ENCODE measurements at regions not wholly inside any gene's neighbourhood (a gene's known extent, or its start where the extent isn't known, plus 50 kb on each side); places are given as distances from the start of the nearest gene placed in this dataset.

DNA sequence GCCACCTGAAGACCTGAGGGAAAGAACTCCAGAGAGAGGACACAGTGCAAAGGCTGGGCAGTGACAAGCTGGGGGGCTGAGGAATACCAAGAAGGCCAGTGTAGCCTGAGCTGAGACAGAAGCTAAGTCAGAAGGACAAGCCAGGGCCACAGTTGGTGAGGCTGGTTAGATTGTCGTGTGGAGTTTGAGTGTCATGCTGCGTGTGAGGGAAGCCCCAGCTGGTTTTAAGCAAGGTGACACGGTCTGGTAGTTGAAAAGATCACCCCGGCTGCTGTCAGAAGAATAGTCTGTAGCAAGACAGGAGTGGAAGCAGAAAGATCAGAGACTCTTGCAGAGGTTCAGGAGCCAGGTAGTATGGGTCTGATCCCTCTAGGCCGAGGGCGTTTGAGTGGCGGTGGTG is 50.6 kb upstream of the RMDN2 start:
- TF ChIP-seq, protein P1, sequence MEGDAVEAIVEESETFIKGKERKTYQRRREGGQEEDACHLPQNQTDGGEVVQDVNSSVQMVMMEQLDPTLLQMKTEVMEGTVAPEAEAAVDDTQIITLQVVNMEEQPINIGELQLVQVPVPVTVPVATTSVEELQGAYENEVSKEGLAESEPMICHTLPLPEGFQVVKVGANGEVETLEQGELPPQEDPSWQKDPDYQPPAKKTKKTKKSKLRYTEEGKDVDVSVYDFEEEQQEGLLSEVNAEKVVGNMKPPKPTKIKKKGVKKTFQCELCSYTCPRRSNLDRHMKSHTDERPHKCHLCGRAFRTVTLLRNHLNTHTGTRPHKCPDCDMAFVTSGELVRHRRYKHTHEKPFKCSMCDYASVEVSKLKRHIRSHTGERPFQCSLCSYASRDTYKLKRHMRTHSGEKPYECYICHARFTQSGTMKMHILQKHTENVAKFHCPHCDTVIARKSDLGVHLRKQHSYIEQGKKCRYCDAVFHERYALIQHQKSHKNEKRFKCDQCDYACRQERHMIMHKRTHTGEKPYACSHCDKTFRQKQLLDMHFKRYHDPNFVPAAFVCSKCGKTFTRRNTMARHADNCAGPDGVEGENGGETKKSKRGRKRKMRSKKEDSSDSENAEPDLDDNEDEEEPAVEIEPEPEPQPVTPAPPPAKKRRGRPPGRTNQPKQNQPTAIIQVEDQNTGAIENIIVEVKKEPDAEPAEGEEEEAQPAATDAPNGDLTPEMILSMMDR (IDR thresholded peaks at IDR 0.05) = no peak
- no peak for TF ChIP-seq ZFX (IDR thresholded peaks at IDR 0.05; ENCODE audit: borderline replicate concordance)

Data from 22Rv1 (cell line).